NCI-H460 (cell line): ENCODE measurements at regions not wholly inside any gene's neighbourhood (a gene's known extent, or its start where the extent isn't known, plus 50 kb on each side); places are given as distances from the start of the nearest gene placed in this dataset.
A peak's percentile ranks its signal among the peaks of the same experiment; 100 is the strongest.

Experiments
- DNase-seq: peaks from one replicate; pipeline ENCODE4 v3.0.0-alpha.2; 2016; ENCODE audit warnings: low read depth; ENCODE audit errors: extremely low read depth

GRCh38 chr22:27467711-27468110 lies 333.8 kb downstream of the MN1 start:
- DNase-seq: no peak

- no peak for DNase-seq
These were observed 332.8 kb downstream of the MN1 start for GRCh38 chr22:27468712-27469111.

DNA sequence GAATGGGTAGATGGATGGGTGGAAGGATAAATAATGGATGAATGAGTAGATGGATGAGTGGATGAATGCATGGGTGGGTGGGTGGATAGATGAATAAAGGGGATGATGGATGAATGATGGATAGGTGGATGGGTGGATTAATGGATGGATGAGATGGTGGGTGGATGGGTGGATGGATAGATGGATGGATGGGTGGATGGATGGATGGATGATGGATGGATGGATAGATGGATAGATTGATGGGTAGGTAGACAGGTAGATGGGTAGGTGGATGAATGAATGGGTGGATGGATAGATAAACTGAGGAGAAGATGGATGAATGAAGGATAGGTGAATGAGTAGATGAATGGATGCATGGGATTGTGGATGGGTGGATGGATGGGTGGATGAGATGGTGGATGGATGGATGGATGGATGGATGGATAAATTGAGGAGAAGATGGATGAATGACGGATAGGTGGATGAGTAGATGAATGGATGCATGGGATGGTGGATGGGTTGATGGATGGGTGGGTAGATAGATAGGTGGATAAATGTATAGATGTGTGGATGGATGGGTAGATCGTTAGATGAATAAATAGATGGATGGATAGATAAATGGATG lies 331.3 kb downstream of the MN1 start:
- DNase-seq: no peak

GRCh38 chr22:27472975-27473374 lies 328.6 kb downstream of the MN1 start:
- DNase-seq: no peak

- no peak for DNase-seq
These were observed 328.0 kb downstream of the MN1 start for GRCh38 chr22:27473533-27473932.

GRCh38 chr22:27474112-27474571 lies 327.4 kb downstream of the MN1 start:
- no peak for DNase-seq

GRCh38 chr22:27474711-27475547 lies 326.6 kb downstream of the MN1 start:
- DNase-seq: no peak

DNA sequence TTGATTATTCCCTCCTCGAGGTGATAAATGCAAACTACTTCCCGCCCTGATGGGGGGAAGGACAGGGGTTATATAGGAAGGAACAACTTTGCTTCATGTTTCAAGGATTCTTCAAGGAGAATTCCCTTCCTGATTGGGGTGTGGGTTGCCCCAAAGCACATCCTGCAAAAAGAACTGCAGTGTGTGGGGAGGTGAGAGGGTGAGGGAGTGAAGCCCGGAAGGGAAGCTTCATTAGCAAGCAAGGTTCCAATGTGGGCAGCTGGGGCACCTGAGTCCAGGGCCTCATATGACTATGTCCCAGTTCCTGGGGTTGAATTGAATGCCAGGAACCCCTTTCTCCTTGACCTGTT lies 326.0 kb downstream of the MN1 start:
- DNase-seq: no peak

DNA sequence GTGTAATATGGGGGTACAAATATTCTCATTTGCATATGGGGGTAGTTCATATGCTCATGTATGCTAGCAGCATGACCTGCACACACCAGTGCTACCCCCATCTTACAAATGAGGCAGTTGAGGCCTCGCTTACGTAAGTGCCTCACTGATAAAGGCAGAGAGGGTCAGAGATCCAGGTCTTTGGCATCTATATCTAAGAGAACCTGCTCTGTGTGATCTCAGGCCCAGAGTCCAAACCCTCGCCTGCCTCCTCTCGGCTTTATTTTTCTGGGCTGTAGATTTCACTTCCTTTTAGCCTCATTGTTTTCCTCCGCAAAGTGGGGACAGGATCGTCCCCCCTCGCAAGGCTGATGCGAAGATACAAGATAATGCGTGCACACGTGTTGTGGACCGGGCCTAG lies 325.2 kb downstream of the MN1 start:
- DNase-seq: no peak

DNA sequence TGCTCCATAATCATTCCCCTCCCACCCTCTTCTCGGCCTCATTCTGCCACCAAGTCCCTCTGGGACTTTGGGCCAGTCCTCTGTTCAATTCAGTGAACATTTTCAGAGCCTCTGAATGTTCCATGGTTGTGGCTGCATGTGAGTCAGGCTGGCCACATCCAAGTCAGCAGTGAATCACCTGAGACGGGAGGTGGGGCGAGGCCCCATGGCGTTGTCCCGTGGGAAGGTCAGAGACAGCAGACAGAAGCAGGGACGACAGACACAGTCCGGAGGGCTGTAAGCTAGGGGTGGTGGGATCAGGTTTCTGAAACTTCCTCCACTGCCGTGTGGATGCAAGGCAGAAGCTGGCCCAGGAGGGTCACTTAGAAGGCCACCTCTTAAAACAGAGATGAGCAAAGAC lies 324.8 kb downstream of the MN1 start:
- no peak for DNase-seq

GRCh38 chr22:27477171-27477570 lies 324.4 kb downstream of the MN1 start:
- no peak for DNase-seq

GRCh38 chr22:27480487-27480886 lies 321.1 kb downstream of the MN1 start:
- DNase-seq: no peak

DNA sequence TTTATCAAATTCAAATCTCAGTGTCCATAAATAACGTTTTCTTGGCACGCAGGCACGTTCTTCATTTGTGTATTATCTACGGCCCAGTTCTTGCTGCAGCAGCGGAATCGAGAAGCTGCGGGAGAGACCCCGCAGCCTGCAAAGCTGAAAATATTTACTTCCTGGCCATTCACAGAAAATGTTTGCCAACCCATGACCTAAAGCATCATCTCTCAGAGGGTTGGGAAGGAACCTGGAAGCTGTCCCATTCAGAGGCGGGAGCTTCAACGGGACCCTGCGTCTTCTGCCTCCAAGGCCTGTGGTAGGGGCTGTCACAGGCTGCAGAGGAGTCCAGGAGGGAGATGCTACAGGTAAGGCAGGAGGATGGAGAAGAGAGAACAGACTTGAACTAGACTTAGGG lies 319.2 kb downstream of the MN1 start:
- DNase-seq: no peak

GRCh38 chr22:27483095-27483785 lies 318.3 kb downstream of the MN1 start:
- DNase-seq: no peak

DNA sequence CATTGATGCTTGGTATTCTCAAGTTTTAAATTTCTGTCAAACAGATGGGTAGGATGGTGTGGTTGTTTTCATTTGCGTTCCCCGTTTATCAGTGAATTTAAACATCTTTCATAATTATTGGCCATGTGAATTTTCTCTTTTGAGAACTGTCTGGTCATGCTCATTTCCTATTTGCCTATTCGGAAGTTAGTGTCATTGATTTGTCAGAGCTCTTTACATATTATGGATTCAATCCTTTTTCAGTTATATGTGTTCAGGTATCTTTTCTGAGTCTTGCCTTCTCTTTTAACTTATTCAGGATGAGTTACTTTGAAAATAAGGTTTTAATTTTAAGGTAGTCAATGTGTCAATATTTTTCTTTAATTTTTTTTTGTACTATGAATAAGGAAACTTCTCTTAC lies 315.7 kb downstream of the MN1 start:
- DNase-seq: no peak

DNA sequence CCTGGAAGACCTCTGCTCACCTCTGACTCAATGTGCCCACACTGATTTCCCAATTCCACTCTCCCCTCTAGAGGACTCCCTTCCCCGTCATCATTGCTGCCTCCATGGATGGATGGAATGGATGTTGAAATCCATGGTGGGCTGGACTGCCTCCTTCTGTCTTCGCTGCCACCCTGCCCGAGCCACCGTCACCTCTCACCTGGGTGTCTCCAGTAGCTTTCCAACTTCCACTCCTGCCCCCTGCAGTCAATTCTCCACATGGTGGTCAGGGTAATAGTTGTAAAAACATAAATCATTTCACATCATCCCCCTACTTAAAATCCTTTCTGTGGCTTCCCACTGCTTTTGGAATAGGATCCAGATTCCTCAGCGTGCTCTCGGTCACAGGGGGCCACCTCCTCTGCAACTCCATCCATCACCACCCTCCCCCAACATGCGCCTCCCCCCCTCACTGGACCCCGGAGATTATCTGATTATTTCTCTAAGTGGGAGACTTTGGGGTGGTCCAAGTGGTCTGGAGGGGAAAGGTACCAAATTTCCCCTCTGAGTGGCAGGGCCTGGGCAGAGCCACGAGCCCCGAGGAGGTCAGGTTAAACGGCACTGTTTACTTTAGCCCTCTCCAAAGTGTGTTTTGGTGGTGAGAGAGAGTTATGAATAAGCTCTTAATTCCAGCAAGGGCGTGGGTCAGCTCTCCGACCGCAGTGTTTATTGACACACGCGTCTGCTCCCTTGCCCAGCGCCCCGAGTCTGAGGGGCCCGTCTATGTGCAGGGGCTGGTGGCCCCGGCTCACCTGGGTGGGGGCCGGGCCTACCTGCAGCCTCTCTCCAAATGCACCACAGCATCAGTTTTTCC lies 313.7 kb downstream of the MN1 start:
- no peak for DNase-seq

DNA sequence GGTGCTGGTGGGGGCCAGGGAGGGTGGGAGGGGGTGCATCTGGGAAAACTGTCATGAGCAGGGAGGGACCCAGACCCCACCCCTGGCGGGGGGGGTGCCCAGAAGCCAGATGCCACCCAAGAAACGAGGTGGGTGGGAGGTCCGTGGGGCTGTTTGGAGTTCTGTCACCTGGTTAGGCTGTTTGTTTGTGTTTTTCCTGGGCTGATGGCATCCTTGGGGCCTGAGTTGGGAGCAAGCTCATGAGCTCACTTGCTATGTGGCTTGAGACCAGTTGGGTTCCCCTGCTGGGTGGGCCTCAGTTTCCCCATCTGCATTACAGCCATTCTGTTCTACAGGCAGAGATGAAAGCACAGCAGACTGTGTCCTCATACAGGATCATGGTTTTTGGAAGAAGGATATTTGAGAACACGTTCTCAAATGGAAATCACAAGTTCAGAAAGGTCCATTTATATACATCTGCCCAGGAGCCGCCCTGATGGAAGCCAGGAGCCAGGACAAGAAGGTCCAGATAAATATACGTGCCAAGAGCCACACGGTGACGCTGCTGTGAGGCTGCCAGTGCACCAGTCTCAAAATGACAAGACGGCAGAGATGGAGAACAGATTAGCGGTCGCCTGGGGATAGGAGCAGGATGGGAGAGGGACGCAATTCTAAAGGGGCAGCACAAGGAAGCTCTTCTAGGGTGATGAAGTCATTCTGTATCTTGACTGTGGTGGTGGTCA lies 312.9 kb downstream of the MN1 start:
- peak; percentile 14 for DNase-seq

- DNase-seq: no peak
These were observed 312.3 kb downstream of the MN1 start for GRCh38 chr22:27489178-27489675.

DNA sequence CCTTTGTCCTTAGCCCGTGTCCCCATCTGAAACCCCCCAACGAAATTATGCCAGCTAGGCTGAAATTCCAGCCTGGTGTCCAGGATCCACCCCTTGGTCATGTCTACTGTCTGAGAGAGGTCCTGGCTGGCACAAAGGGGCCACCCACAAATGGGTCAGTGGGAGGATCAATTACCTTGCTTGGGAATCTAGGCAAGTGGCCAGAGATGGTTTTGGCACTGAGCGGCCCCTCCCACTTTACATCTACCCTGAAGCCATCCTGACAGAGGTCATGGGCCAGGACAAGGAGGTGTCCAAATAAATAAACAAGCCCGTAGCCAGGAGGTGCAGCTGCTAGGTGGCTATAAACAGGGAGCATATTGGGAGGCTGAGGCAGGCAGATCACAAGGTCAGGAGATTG lies 311.5 kb downstream of the MN1 start:
- no peak for DNase-seq

DNA sequence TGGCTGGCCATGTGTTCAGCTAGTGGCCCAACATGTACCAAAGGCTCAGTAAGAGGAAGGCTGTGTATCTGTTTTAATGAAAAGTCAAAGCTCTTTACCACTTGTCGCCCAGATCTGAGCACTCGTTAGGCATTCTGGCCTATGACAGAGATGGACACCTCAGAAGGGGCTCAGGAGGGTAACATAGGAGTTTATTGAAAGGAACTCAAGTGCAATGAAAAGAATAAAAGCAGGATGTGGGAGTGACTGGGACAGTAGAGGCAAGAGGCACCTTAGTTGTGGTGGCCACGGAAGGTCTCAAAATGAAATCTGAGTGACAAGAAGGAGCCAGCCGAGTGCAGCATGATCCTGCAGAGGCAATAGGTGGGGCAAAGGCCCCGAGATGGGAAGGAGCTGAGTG lies 309.7 kb downstream of the MN1 start:
- DNase-seq: no peak
